ENCODE measurements at regions not wholly inside any gene's neighbourhood (a gene's known extent, or its start where the extent isn't known, plus 50 kb on each side); places are given as distances from the start of the nearest gene placed in this dataset.
"Not testable (repeated sequence)": the region's sequence is repeated elsewhere in the genome, so short reads cannot be mapped to it uniquely, and the experiment has no call there.

DNA sequence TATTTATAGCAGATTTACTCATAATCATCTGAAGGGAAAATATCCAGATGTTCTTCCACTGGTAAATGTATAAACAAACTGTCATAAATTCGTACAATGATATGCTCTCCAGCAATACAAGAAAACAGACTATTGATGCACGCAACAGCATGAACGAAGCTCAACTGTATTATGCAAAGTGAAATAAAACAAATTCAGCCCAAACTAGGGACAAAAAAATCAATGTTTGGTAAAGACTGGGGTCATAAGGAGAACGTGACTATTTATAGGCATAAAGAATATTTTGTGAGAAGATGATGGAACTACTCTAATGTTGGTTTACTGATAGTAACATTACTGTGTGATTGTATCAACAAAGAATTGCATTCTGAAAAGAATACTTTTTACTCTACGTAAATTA is 1276.7 kb upstream of the DDX18 start:
- no peak for DNase-seq (ENCODE audit: low spot score in 2 of 2, unreplicated experiment in 2 of 2)
- Mint-ChIP-seq H3K27me3 (ENCODE audit: low read depth) (no peaks in the 10 kb centered on the region), H3K9me3 (peaks cover 19% of the 10 kb centered on the region), H3K4me1 (no peaks in the 10 kb centered on the region), H3K4me3 (no peak overlapping the region), H3K27ac (no peak overlapping the region), H3K36me3 (no peaks in the 10 kb centered on the region)
- TF ChIP-seq, protein P1, sequence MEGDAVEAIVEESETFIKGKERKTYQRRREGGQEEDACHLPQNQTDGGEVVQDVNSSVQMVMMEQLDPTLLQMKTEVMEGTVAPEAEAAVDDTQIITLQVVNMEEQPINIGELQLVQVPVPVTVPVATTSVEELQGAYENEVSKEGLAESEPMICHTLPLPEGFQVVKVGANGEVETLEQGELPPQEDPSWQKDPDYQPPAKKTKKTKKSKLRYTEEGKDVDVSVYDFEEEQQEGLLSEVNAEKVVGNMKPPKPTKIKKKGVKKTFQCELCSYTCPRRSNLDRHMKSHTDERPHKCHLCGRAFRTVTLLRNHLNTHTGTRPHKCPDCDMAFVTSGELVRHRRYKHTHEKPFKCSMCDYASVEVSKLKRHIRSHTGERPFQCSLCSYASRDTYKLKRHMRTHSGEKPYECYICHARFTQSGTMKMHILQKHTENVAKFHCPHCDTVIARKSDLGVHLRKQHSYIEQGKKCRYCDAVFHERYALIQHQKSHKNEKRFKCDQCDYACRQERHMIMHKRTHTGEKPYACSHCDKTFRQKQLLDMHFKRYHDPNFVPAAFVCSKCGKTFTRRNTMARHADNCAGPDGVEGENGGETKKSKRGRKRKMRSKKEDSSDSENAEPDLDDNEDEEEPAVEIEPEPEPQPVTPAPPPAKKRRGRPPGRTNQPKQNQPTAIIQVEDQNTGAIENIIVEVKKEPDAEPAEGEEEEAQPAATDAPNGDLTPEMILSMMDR (IDR thresholded peaks at IDR 0.05; ENCODE audit: unreplicated experiment): no peak

DNA sequence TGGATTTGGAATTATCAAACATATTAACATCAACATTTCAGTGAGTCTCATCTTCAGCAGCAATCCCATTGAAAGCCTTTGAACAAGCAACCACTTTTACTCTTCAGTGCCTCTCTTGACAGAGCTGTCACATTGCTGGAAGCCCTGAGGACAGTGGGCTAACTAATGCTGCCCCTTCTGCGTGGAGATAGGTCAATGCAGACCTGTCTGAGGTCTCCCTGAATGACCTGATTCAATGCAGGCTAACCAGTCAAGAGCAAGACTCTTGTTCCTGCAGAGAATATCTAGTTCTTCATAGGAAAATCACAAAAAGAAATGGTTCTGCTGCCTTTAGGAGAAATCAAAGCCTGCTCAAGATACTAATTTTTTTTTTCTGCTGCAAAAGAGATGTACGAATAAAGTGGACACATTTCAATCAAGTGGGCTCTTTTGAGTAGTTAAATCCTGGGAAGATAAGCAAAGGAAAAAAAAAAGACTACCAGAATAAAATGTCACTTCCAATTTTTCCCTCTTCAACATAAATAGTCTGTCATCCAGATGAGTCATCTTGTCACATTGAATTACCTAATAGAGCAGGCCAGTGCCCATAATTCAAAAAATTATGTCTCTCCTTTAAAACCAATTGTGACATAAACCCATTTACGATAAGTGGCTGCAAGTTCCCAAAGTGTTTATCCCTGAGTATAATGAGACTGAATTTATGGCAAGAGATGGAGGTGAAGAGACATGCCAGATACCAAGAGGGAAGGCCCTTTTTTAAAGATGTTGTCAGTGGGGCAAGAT is 1269.0 kb upstream of the DDX18 start:
- TF ChIP-seq, protein P1 (IDR thresholded peaks at IDR 0.05; ENCODE audit: unreplicated experiment): no peak
- Mint-ChIP-seq H3K4me3 (no peak overlapping the region), H3K27ac (no peak overlapping the region), H3K9me3 (peaks cover 24% of the 10 kb centered on the region), H3K27me3 (ENCODE audit: low read depth) (no peaks in the 10 kb centered on the region), H3K4me1 (no peaks in the 10 kb centered on the region), H3K36me3 (no peaks in the 10 kb centered on the region)
- DNase-seq (ENCODE audit: low spot score in 2 of 2, unreplicated experiment in 2 of 2): no peak

DNA sequence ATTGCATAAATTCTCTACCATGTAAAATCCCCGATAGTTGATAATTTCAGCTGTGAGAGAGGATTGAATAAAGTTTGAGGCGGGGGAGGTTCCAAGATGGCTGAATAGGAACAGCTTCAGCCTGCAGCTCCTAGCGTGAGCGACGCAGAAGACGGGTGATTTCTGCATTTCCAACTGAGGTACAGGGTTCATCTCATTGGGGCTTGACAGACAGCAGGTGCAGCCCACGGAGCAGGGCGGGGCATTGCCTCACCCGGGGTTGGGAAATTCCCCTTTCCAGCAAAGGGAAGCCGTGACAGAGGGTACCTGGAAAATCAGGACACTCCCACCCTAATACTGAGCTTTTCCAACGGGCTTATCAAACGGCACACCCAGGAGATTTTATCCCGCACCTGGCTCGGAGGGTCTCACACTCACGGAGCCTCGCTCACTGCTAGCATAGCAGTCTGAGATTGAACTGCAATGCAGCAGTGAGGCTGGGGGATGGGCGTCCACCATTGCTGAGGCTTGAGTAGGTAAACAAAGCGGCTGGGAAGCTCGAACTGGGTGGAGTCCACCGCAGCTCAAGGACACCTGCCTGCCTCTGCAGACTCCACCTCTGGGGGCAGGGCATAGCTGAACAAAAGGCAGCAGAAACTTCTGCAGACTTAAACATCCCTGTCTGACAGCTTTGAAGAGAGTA is 1261.6 kb upstream of the DDX18 start:
- H3K36me3 Mint-ChIP-seq; H3K27ac Mint-ChIP-seq; H3K4me3 Mint-ChIP-seq; H3K4me1 Mint-ChIP-seq; H3K27me3 Mint-ChIP-seq (ENCODE audit: low read depth); DNase-seq (ENCODE audit: low spot score in 2 of 2, unreplicated experiment in 2 of 2): not testable (repeated sequence)
- H3K9me3 Mint-ChIP-seq: peaks cover 11% of the 10 kb centered on the region

DNA sequence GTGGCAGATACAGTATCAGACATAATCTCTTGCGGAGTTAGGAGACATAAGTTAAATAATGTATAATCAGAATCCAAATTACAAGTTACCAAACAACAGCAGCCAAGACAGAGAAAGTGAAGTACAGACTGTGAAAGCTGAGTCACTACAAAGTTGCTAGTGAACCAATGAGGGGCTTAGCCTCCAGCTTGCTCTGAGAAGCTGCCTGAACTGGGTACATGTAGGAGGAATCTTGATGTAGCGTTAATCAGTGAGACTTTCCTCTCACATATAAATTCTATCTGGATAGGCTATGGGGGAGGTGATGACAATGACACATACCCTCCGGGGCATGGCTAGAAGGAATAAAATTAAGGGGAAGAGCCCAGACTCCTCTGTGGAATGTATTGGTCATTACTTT is 1234.3 kb upstream of the DDX18 start:
- H3K27ac Mint-ChIP-seq: no peak overlapping the region
- H3K9me3 Mint-ChIP-seq: peaks cover 5% of the 10 kb centered on the region
- H3K4me1 Mint-ChIP-seq: peaks cover 4% of the 10 kb centered on the region
- no peak for DNase-seq (ENCODE audit: low spot score in 2 of 2, unreplicated experiment in 2 of 2)
- H3K4me3 Mint-ChIP-seq: no peak overlapping the region
- H3K36me3 Mint-ChIP-seq: no peaks in the 10 kb centered on the region
- no peaks in the 10 kb centered on the region for H3K27me3 Mint-ChIP-seq (ENCODE audit: low read depth)
- TF ChIP-seq, protein P1 (IDR thresholded peaks at IDR 0.05; ENCODE audit: unreplicated experiment): no peak

DNA sequence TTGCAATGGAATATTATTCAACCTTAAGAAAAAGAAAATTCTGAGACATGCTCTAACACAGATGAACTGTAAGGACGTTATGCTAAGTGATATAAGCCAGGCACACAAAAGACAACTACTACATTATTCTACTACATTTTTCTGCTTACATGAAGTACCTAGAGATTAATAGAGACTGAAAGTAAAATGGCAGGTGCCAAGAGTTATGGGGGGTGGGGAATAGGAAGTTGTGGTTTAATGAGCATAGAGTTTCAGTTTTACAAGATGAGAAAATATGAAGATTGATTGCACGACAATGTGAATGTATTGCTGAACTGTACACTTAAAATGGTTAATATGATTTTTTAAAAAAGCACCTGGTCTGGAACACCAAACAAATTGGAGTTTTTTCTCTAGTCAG is 1231.6 kb upstream of the DDX18 start:
- no peaks in the 10 kb centered on the region for H3K36me3 Mint-ChIP-seq
- no peak overlapping the region for H3K4me3 Mint-ChIP-seq
- TF ChIP-seq, protein P1 (IDR thresholded peaks at IDR 0.05; ENCODE audit: unreplicated experiment): no peak
- no peak for DNase-seq (ENCODE audit: low spot score in 2 of 2, unreplicated experiment in 2 of 2)
- no peak overlapping the region for H3K27ac Mint-ChIP-seq
- H3K27me3 Mint-ChIP-seq (ENCODE audit: low read depth): no peaks in the 10 kb centered on the region
- no peaks in the 10 kb centered on the region for H3K9me3 Mint-ChIP-seq
- peaks cover 4% of the 10 kb centered on the region for H3K4me1 Mint-ChIP-seq

DNA sequence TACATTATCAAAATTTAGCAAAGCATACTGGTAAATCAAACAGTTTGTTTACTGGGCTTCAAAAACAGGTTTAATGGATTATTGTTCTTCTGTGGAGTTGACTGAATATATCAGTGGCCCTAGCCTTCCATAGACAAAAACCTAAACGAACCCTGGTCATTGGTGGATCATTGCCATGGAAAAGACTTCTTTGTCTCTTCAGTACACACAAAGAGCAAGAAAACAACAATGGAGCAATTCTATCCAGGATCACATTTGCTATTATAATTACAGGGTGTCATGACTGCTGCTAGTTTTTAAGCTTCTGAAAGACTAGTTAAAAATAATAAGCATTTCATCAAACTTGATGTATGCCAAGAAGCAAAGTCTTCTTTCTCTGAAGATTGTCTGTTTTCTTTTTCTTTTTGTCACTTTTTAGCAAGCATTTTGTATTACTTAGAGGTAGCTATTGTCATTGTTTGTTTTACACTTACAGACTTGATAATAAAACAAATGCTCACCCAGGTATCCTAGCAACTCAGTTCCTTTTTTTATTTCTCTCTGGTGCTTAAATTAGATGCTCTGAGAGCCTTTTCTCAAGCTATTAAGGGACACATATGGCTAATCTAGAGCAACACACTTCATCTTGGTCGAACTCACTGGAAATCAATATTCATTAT is 1228.7 kb upstream of the DDX18 start:
- Mint-ChIP-seq H3K36me3 (no peaks in the 10 kb centered on the region), H3K27ac (no peak overlapping the region), H3K4me3 (no peak overlapping the region), H3K4me1 (no peaks in the 10 kb centered on the region), H3K9me3 (peaks cover 4% of the 10 kb centered on the region), H3K27me3 (ENCODE audit: low read depth) (no peaks in the 10 kb centered on the region)
- no peak for DNase-seq (ENCODE audit: low spot score in 2 of 2, unreplicated experiment in 2 of 2)
- TF ChIP-seq, protein P1 (IDR thresholded peaks at IDR 0.05; ENCODE audit: unreplicated experiment): no peak

Data from mesothelial cell of epicardium (in vitro differentiated cells).